Dedifferentiated amniotic fluid mesenchymal stem cell (primary cell): ENCODE measurements at regions not wholly inside any gene's neighbourhood (a gene's known extent, or its start where the extent isn't known, plus 50 kb on each side); places are given as distances from the start of the nearest gene placed in this dataset.
A peak's percentile ranks its signal among the peaks of the same experiment; 100 is the strongest.

Source experiments
- DNase-seq: peaks from one replicate; pipeline ENCODE4 v3.0.0-alpha.2; 2016; ENCODE audit errors: extremely low spot score

DNA sequence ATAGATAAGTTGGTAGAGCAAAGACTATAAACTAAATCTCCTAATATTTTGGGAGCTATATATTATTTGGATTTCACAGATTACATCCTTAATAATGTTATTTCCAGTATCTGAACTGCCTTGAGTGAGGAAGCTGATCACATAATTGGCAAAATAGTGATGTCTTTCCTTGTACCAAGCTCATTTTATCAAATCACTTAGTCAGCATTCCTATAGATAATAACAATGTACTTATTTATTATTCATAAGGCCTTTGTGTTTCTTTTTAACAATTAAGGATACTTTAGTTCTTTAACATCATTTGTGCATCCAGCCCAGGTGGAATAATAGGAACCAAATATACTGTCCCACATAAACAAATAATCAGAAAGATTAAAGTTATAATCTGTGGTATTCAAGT, 1093.6 kb downstream of the PCDH18 start:
- DNase-seq = no peak

DNA sequence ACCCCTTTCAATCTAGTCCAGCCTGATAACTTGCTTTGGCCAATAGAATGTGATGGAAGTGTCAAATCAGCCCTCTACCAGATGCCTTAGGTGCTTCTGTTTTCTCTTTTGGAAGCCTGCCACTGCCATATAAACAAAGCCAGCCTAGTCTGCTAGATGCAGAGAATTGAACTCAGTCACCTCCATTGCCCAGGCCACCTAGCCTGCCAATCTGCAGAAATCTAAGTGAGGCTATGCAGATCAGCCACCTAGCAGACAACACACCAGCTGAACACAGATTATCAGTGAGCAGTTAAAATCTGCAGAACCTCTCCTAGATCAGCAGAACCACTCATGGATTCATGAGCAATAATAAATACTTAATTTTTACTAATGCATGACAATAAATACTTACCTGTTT, 1108.2 kb downstream of the PCDH18 start:
- DNase-seq = no peak

DNA sequence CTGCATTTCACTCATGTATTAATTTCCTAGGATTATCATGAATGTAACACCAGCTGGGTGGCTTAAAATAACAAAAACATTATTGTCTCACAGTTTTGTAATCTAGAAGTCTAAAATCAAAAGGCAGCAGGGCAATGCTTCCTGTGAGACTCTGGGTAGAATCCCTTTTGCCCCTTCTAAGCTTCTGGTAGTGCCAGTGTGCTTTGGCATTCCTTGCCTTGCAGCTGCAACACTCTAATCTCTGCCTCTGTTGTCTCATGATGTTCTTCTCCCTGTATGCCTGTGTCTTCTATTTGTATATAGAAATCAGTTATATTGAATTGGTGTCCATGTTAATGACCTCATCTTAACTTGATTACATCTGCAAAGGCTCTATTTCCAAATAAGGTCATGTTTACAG, 1117.3 kb downstream of the PCDH18 start:
- DNase-seq = no peak

DNA sequence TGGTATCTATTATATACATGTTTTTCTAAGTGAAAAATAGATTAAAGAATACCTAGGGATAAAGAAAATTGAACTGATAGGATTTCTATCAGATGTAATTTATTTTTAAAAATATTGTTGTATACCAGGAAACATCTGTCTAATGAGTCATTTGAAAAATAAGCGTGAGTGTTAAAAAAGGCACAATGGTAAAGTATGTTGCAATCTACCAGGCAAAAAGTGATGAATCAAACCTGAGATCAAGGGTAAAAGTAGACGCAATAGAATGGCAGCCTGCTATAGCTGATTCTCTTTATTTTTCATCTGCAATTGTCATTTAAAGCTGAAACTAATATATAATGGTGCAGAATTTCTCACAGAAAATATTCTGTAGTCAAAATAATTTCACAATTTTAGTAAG, 1119.6 kb downstream of the PCDH18 start:
- no peak for DNase-seq

DNA sequence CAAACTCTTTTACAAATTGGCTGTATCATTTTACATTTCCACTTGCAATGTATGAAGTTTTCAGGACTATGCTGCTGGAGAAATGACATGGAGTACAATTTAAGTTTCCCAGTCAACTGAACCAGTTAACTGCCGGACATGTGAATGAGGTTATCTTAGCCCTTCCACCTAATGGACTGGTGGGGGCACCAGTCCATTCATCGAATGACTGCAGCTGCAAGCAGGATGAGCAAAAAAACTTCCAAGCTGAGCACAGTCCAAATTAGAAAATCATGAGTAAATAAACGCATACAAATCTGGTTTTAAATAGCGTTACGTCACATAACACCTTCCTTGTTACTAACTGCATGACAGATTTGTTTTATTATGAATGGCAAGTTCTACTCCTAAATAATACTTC, 1131.5 kb downstream of the PCDH18 start:
- DNase-seq = no peak

DNA sequence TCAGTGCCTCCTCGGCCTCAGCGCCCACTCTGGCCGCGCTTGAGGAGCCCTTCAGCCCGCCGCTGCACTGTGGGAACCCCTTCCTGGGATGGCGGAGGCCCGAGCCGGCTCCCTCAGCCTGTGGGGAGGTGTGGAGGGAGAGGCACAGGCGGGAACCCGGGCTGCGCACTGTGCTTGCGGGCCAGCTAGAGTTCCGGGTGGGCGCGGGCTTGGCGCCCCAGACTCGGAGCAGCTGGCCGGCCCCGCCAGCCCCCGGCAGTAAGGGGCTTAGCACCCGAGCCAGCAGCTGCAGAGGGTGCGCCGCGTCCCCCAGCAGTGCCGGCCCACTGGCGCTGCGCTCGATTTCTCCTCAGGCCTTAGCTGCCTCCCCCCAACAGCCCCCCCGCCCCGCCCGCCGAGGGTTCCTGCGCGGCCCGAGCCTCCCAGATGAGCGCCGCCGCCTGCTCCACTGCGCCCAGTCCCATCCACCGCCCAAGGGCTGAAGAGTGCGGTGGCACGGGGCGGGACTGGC, 1137.0 kb downstream of the PCDH18 start:
- no peak for DNase-seq

DNA sequence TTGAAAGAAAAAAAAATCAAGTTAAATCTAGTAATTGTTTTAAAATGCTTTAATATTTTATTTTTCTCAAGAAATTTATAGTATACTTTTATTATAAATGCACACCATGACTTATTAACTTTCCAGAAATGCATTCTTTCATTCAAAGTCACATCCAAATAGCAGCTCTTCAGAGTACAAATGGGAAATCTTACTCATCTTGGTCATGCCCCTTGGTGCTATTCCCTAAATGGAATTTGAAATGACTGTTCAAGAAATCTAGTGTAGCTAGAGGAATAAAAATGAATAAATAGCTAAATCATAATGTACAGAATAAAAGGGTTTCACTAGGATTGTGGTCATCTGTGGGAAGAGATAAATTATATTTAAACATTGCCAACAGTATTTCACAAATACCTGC, 1139.7 kb downstream of the PCDH18 start:
- DNase-seq = peak; percentile 68

DNA sequence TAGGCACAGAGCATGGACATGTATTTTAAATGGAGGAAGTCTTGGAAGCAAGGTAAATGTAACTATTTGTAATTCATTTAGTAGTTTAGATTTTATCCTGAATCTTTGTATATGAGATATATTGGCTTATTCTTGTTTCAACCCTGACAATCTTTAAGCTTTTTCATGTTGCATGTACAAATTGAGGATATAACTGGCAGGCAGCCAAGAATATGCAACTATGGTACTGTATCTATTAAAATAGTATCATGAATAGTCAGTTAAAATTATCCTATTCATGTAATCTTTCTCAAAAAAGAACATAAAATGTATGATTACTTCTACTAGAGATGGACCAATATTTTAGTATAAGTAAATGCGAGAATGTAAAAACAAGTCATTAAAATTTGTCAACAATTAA, 1141.5 kb downstream of the PCDH18 start:
- DNase-seq = no peak

DNA sequence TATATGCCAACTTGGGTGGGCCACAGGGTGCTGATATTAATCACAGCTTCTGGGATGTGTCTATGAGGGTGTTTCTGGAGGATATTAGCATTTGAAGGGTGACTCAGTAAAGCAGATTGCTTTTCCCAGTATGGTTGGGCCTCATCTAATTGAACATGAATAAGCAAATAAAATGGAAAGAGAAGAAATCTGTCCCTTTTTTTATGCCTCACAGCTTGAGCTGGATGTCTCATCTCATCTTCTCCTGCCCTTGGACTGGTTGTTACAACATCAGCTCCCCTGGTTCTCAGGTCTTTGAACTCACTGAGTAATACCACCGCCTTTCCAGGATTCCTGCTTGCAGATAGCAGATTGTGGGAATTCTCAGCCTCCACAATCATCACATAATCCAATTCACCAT, 1149.2 kb downstream of the PCDH18 start:
- no peak for DNase-seq

DNA sequence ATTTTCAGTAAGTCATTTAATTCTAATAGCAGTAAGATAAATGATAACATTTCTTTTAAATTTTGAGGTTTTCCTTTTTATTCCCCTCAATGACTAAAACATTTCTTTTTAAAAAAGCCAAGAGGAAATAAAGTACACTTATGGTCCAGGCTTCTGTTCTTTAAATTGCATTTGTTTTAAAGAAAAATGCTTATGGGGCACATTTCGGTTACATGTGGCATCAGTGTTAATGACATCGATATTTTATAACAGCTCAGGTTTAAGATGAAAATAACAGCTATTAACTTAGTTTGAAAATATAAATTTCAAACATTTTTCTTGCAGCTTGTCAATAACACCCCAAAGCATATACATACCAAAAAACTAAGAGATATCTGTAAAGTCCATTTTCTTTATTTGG, 1161.1 kb downstream of the PCDH18 start:
- no peak for DNase-seq

DNA sequence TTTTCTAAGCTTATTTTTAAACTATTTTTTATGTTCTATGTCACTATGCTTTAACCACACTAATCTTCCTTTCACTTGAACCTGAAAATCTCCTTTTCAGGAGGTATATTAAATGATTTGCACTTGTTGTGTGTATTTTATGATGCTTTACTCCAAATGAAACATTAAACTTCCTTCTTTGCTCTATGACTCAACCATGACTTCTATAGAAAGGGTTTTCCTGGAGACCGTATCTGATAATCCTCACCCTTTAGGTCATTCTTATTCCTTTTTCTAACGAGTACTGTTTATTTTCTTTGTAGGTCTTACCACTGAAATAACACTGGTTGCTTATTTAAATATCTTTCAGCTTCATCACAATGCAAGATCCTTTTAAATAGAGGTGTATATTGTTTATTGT, 1163.2 kb downstream of the PCDH18 start:
- DNase-seq = no peak

DNA sequence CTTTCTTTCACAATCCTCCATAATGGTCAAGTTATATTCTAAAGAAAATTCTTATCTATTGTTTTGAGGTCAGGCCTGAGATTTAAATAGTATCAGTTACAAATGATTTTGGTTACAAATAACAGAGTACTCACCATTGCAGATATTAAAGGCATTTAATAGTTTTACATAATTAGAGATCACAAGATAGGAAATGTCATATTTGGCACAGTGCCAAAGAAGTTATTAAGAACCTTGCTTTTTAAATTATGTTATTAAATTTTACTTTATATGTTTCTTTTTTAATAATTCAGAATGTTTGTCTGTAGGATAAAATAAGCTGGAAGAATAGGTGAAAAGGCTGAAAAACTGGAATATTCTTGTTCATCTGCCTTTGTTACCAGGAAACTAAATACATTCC, 1174.7 kb downstream of the PCDH18 start:
- DNase-seq = no peak

DNA sequence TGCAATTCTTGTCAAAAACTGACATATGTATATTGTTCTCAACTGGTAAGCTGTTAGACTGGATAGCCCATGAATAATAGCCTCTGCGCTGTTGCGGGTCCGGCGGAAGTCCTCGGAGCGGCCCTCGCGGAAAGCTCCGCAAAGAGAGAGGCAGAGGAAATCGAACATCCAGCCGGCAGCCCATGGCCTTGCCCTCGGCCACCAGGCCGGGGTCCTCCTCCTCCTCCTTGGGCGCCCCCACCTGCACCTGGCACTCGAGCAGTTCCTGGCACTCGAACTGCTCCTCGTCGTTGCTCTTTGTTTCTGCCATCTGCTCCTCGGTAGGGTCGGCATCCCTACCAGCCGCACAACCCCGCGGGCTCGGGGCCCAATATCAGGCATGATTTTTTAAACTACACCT, 1176.3 kb downstream of the PCDH18 start:
- DNase-seq = no peak

DNA sequence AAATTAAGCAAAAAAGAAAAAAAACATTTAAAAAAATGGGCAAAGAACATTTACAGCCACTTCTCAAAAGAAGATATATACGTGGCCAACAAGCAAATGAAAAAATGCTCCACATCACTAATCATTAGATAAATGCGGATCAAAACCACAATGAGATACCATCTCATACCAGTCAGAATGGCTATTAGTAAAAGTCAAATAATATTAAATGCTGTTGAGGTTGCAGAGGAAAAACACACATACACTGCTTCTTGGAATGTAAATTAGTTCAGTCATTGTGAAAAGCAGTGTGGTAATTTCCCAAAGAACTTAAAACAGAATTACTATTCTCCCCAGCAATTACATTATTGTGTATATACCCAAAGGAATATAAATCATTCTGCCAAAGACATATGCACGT, 1189.0 kb downstream of the PCDH18 start:
- no peak for DNase-seq

DNA sequence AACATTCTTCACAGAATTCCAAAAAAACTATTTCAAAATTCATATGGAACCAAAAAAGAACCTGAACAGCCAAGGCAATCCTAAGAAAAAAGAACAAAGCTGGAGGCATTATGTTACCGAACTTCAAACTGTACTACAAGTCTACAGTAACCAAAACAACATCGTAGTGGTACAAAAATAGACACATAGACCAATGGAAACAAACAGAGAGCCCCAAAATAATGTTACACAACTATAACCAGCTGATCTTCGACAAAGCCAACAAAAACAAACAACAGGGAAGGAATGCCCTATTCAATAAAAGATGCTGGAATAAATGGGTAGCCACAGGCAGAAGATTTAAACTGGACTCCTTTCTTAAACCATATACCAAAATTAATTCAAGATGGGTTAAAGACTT, 1189.6 kb downstream of the PCDH18 start:
- peak; percentile 70 for DNase-seq

DNA sequence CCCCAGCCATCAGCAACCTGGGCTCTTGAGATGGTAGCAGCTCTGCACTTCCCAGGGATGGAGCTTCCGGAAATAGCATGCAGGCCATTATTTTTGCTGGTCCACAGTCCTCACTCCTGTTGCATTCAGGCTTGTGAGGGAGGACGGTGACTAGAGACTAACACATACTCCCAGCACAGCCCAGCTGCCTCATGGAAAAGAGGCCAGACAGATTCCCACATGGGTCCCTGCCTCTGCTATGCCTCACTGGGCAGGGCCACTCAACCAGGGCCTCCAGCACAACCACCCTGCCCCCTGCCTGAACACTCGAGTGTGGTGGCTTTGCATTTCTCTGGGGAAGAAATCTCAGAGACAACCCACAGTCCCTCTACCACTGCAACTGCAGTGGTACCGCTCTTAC, 1195.1 kb downstream of the PCDH18 start:
- DNase-seq = no peak

DNA sequence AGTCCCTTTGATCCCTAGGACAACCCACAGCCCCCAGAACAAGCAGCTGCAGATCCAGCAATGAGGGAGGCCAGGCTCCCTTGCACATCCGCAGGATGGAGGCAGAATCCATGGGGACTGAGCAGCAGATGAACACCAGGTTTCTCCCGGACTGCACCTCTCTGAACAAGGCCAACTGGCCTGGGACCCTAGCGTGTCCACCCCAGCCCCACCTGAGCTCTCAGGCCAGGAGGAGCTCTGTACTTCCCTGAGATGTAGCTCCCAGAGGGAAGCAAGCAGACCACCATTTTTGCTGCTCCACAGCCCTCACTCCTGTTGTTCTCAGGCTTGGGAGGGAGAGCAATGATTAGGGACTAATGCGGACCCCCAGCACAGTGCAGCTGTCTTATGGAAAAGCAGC, 1195.8 kb downstream of the PCDH18 start:
- DNase-seq = no peak

DNA sequence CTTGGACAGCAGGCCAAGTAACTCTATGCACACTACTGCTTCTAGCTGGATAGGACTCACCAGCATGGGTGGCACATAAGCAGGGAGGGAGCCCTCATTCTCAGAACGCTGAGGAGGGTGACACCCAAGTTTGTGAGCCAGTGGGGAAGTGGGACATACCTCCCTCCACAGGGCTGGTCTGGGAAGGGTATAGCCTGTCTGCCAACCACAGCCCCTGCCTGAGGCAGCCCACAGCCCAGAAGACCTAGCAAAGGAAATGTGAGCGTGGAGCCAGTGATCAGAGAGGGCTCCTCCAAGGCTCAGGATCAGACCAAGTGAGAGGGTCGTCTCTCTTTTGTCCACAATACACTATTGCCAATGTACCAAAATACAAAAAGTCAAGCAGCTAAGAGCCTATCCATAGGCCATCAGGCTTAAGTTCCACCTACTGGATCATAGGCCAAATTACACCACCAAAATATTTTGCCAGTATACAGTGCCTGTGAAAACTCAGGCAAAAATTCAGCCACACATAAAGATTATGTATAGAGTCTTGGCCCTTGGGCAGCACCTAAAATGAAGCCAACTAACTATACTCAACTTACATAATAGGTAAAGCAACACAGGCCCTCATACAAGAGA, 1203.1 kb downstream of the PCDH18 start:
- DNase-seq = no peak

DNA sequence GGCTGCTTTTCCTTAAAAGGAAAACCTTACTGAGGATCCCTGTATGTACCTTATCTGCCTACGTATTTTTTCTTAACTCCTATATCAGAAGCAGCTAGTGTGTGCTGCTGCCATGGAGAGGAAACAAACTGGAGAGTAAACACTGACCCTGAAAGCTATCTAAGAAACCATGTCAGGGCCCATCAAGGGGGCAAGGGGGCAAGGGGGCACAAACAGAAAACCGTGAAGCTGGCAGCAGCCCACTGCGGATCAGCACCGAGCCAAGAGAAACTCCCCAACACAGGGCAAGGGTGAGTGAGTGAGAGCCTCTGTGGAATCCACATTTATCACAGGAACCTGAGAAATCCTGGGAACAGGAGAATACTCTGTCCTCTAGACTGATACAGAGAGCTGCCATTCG, 1204.2 kb downstream of the PCDH18 start:
- DNase-seq = no peak

DNA sequence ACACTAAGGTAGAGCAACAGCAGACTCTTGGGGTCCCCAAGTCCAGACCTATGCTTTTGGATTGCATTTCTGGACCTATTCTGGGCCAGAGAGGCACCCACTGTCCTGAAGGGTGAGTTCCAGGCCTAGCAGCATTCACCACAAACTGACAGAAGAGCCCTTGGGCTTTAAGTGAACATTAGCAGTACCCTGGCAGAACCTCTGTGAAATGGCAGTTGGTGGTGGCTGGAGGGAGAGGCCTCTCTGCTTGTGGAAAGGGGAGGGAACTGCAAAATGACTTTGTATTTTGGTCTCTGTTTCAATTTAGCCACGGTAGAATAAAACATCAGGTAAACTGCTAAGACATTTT, 1211.9 kb downstream of the PCDH18 start:
- DNase-seq = no peak

DNA sequence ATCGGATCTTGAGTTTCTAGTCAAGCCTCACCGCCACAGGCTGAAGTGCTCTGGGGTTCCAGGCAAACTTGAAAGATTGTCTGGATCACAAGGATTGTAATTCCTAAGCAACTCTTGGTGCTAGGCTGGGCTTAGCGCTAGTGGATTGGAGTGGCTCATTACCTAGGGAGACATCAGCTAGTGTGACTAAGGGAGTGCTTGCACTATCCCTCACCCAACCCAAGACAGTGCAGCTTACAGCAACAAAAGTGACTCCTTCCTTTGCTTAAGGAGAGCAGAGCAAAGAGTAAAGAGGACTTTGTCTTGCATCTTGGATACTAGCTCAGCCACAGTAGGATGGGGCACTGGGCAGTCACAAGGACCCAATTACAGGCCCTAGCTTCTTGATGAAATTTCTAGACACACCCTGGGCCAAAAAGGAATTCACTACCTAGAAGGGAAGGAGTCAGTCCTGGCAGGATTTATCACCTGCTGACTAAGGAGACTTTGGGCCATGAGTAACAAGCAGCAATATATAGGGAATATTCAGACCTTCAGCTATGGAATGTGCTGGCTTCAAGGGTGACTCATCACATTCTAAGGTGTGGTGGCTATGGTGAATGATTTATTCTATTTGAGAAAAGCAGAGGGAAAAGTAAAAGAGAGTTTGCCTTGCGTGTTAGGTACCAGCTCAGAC, 1212.4 kb downstream of the PCDH18 start:
- no peak for DNase-seq

DNA sequence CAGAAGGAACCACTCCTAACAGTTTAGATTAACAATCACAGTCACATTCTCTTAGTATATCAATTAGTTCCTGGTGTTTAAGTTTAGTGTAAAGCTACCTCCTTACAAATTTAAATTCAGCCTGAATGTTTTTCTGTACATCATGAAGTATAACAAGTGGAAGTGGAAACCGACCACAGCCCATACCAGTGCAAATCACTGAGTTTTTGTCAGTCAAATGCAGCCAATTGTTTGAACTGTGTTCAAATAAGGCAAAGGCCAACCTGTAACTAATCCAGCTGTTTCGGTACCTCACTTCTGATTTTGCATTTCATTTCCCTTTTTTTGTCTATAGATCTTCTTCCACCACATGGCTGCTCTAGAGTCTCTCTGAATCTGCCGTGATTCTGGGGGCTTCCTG, 1215.3 kb downstream of the PCDH18 start:
- no peak for DNase-seq

DNA sequence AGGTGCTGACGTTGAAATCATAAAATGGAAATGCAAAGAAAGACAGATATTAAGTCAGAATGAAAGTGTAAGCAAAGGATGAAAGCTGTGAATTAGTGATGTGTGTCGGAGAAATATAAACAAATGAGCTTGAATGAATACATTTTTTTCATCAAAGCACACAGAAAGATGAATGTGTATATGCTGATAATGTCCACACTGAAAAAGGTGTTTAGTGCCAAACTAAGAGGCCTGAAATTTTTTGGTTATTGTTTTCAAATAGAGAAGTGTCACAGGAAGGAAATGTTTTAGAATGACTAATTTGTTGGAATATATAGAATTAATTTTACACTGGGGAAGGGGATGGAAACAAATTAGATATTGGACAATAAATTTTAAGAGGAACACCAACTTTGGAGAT, 1217.6 kb downstream of the PCDH18 start:
- DNase-seq = no peak

DNA sequence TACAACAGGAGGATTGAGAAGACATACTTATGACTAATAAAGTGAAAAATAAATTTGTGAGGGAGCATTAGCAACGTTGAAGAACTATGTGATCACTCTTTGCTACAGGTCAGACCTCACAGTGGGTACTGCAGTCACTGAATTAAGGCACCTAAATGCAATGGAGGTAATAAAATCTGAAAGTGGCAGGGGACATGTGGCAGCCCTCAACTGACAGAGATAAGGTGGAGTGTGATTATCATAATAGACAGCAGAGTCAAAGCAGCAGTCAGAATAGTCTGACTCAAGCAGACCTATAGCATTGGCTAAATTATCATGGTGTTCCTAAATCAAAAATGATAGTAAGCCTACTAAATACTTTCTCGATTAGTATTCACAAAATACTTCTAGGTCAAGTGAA, 1220.5 kb downstream of the PCDH18 start:
- DNase-seq = no peak
